GM10847 (cell line): ENCODE measurements at regions not wholly inside any gene's neighbourhood (a gene's known extent, or its start where the extent isn't known, plus 50 kb on each side); places are given as distances from the start of the nearest gene placed in this dataset.

Experiments
- POLR2A ChIP-seq: IDR thresholded peaks from 2 replicates; pipeline ENCODE4 v1.6.1; 2011; ENCODE audit not compliant: insufficient read length; ENCODE audit errors: extremely low read depth

DNA sequence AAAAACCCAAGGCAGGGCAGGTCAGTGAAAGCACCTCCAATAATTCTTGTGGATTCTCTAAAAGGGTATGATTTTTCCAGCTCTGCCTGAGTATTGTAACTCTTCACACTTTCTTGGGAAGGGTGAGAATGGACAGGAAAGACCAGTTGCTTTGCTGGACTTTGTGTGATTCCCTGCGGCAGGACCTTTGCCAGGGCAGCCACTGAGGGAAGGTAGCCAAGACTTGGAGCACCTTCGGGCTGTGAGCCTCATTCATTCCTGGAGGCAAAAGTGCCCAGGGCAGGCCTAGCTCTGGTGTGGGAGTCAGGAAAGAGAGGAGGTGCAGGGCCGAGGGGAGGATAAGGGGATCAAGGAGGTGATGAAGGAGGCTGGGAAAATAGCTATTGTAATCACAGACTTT, 80.2 kb downstream of the VCPKMT start:
- TF ChIP-seq POLR2A = no peak

DNA sequence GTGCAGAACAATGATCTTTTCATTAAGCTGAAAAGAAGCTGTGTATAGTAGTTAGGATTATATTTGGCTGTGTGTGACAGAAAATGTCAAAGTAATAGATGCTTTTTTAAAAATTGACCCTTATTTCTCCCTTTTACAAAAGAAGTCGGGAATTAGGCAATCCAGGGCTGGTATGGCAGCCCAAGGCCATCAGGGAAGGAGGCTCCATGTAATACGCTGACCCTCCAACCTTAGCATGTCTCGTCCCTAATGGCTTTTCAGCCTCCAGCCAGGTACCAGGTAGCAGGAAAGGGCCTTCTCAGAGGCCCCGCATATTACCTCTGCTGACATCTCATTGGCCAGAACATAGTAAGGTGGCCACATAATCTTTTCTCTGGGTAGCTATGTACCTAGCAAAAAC, 79.7 kb downstream of the VCPKMT start:
- TF ChIP-seq POLR2A = no peak

DNA sequence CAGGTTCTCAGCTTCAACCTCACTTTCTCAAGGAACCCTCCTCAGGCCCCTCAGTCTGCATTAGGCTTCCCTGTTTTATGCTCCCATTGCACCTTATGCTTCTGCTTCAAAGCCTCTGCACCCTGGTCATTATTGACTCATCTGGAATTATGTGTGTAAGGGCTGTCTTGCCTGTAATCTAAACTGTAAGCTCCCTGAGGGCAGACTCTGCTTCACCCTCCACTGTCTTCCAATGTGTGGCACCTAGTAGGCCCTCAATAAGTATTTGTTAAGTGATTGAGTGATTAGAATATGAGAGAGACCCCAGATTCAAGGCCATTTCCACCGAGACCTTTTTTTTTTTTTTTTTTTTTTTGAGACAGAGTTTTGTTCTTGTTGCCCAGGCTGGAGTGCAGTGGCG, 79.1 kb downstream of the VCPKMT start:
- TF ChIP-seq POLR2A = no peak

DNA sequence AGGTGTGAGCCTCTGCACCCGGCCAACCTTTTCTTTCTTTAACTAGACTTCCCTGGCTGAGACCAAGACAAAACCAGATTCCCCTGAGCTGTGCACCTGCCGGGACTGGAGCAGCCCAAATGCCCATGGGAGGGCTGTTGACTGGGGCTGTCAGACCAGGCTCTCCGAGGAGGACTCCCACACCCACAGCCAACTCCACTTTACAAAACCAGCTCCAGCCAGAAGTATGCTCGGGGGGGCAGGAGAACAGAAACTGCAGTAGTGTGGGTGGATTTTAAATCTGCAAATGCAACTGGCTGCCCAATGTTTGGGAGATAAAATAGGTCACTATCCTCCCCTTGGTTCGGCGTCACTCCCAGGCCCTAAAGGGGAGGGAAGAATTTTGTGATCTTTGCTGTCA, 78.5 kb downstream of the VCPKMT start:
- TF ChIP-seq POLR2A = no peak

DNA sequence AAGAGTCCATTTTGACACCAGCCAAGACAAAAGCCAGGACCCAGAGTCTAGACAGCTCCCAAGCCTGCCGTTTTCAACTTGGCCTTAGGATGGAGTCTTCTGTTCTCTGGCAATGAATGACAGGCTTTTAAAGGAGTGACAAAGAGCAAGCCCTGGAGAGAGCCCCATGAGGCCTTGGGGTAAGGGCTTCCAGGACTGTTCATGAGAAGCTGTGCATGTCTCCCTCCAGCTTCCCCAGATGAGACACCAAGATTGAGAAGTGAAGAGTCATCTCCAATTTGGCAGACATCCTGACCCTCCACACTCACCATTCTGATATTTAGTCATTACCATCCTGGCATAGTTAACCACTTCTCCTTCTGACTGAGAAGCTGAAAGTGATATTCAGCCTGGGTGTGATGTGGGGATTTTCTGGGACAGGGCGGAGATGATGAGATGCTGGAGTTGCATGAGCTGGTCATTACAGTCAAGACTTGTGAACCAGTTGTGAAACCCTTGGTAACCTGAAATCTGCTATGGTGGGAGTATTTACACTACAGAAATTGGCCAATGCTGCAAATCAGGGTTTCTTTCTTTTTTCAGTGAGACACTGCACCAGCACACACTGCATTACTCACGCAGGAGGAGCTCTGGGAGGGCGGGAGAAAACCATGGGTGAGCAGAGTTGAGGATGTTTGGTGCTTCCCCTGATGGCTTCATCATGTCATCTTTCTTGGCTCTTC, 77.8 kb downstream of the VCPKMT start:
- TF ChIP-seq POLR2A = no peak

DNA sequence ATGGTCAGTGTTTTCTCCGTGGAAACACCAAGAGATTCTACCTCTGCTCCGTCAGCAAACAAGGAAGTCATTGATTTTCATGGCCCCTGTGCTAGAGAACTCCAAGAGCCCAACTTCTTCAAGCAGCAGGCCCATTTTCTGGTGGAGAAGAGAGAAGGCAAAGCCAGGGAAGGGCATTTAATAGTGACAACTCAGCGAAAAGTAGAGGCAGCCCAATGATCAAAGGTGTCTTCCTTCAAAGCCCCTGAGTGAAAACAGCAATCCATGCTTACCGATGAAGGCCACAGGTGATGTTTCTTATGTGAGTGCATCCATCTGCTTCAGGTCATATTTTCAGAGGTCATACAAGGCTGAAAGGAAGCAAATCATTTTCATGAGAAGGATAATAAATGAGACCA, 77.3 kb downstream of the VCPKMT start:
- TF ChIP-seq POLR2A = no peak

DNA sequence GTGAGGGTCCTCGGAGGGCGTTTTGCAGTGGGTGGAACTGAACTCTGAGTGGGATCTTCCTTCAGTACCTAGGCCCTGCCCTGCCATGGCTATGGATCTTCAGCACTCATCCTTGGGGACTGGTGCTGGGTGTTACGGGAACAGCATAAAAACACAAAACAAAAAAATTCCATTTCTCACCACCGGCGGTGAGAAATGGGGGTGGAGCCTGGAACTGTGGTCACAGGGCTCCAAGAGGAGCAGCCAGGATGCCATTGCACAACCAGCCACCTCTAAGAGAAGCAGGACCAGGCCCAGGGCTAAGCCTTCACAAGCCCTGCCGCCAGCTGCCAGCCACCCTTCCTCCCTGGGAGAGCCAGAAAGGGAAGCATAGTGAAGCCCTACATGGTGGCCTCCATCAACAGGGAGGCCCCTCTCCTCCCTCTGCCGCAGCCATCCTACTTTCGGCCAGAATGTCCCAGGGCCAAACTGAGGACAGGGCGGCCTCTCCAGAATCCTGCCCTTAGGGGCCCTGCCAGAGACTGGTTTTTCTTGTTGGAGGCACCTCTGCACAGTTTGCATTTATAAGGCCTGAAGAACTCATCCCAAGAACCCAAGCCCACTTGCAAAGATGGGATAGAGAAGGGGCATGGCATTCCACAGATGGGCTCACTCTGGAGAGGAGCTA, 76.5 kb downstream of the VCPKMT start:
- TF ChIP-seq POLR2A = no peak

DNA sequence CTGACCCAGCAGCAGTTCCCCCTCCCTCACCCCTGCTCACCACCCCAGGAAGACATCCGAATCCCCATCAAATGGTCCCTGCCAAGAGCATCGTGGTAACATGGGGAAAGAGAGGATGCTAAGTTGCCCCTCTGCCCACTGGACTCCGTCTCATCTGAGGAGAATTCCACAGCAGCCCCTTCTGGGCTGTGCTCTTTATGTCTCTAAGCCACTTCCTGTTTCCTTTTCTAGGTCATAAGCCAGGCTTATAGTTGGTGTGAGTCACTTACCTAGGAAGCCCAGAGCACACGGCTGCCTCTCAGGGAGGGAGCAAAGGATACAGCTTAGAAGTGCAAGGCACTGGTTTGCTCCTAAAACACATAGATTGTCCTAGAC, 76.0 kb downstream of the VCPKMT start:
- no peak for TF ChIP-seq POLR2A

DNA sequence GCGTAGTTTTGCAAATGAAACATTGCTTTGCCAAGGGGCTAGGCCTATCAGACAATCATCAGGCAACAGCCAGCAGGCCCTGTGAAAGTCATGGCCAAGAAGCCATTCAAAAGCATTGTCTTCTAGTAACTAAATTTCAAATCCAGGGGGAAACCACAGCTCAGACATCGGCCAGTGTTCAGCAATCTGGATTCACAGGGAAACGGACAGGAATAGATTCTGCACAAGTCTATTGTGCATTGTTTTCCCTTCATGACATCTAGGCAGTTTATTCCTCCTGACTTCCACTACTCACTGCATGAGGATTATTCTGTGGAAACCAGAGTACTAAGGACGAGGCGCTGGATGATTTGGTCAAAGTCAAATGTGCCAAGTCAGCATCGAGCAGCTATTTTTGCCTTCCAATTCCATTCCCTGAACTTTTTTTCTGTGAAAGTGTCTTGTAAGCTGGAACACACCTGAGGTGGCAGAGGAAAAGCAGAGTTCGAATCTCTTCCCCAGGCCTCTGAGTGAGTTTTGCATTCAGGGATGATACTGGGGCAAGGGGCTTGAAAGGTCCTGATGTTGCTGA, 75.4 kb downstream of the VCPKMT start:
- no peak for TF ChIP-seq POLR2A

DNA sequence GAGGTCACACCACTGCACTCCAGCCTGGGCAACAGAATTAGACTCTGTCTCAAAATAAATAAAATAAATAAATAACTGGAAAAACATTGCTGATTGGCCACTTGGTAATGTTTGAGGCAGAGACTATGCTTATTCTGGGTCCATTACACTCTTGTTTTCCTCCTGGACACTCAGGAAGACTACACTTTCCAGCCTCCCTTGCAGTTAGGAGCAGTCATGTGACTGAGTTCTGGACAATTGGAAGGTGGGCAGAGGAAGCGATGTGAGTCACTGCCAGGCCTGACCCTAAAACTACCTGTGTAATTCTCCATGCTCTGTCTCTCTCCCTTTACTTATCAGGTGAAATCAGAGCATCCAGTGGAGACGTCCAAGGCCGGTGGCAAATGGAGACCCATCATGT, 74.4 kb downstream of the VCPKMT start:
- no peak for TF ChIP-seq POLR2A

DNA sequence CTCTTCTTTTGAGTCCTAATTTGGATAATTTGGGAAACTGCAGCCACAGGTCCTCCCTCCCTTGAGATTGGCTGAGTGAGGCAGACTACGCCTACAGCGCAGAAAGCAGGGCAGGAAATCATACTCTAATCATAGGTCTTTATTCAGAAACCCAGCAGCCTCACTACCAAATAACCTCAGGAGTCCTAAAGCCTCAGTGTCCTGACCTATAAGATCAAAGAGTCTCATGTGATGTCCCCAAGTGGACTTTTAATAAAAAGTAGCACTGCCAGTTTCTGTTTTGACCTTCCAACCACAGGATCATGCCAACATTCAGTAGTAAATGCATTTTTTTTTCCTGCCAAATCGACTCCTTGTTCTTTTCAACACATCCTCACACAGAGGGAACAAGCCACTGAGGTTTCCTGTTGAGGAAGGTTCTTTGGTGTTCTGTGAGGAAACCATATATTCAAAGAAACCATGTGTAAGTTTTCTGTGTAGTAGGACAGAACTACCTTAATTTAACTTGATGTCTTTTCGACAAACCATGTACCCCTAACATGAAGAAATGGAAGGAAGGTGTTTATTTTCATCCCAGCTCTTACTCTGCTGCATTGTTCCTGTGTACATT, 72.2 kb downstream of the VCPKMT start:
- no peak for TF ChIP-seq POLR2A

DNA sequence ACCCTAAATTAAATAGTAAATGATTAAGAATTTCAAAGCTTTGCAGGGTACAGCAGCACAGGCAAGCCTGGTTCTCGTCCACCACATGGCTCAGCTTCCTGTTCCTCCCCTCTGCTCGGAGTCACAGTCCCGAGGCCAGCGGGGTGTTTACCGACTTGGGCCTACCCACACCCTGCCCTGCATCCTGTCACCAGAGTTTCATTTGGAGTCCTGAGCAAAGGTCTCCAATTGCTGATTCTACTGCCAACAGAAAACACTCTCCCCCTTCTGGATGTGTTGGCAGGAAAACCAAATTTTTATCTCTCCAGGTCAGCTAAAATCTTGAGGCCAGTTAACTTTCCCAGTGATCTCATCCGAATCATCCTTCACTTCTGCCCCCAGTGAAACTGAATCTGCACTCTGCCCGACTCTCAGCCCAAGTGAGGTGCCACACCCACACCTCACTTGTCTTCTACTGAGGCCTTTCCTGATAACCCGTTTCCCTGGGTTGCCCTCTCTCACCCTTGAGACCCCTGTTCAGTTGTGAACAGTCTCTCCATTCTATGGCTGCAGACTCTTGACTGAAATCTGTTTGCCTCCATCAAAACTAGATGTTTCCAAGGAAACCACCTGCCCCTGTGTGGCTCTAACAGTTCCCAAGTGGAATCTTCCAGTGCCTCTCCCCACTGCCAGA, 71.2 kb downstream of the VCPKMT start:
- TF ChIP-seq POLR2A = no peak

DNA sequence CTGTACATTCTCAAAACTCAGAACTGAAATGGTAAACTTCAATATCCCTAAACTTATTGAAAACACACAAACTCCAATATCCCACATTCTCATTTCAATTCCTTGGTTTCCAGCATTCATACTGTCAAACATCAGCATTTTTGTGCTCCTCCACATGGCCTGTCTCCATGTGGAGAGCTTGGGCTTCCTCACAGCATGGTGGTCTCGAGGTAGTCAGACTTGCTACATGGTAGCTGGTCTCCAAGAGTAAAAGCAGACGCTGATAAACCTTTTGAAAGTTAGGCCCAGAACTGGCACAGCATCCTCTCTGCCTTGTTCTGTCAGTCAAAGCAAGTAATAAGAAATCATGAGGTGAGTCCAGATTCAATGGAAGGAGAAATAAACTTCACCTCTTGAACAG, 70.5 kb downstream of the VCPKMT start:
- no peak for TF ChIP-seq POLR2A

DNA sequence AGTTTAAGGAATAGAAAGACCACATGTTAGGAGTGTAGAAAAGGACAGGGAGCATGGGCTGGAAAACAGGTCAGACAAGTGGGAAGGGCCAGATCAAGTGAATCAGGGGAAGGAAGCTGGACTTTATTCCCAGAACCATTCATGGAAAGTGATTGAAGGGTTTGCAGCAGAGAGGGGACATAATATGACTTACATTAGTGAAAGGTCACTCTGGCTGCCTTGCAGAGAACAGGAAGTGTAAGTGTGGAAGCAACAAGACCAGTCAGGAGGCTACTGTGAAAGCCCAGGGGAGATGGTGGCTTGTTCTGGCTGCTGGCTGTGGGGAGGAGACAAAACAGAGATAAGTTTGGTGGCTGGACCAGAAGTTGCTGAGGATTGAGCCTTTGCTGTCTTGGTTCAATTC, 69.1 kb downstream of the VCPKMT start:
- no peak for TF ChIP-seq POLR2A

DNA sequence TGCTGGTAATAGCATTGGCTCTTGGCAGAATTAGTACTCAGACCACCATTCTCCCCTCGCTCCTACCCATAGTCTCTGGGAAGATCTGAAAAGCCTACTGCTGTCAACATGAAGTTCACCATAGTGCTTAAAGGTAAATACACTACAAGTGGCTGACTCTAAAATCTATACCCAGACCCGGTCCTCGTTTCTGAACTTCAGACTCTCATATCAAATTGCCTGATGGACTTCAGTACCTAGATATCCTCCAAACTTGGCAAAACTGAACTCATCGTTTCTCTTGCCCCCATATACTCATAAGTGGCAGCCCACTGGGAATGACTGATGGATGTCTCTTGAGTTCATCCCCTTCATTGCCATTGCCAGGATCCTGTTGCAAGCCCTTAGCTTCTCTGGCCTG, 67.3 kb downstream of the VCPKMT start:
- TF ChIP-seq POLR2A = no peak

DNA sequence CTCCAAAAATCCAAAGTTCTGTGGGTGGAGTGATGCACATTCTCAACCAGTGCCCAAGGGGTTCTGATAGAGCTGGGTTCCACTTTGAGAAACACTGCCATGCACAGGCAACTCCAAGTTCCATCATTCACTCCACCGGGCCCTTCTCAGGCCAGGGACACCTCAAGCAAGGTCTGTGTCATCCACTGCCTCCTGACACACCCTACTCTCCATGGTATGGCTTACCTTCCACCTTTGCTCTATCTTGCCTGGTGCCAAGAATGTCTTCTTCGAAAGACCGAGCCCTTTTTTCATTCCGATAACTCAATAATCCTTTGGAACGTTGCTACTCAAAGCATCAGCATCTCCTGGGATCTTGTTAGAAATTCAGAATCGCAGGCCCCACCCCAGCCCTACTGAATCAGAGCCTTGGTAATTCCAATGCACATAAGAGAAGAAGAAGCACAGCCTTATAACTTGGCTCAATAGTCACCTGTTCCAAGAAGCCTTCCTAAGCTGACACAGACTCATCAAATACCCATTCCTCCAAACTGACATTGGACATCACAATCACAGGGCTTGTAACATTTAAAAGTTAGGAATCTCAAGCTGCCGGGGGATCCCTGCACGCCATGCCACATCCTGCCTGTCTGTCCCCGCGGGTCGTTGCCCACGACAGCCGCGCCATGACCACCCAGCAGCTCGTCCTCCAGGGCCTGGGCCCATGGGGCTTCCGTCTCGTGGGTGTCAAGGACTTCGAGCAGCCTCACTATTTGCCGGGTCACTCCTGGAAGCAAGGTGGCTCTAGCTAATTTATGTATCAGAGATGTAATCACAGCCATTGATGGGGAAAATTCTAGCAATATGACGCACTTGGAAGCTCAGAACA, 66.4 kb downstream of the VCPKMT start:
- TF ChIP-seq POLR2A = no peak
